Stimulated activated CD8-positive, alpha-beta memory T cell treated with anti-CD3 and anti-CD28 coated beads, Interleukin-12 subunit alpha, Interleukin-12 subunit beta, amount 100 ng/mL, for 24 hours (primary cell): ENCODE measurements at regions not wholly inside any gene's neighbourhood (a gene's known extent, or its start where the extent isn't known, plus 50 kb on each side); places are given as distances from the start of the nearest gene placed in this dataset.
A peak's percentile ranks its signal among the peaks of the same experiment; 100 is the strongest.
"Not testable (repeated sequence)": the region's sequence is repeated elsewhere in the genome, so short reads cannot be mapped to it uniquely, and the experiment has no call there.

ENCODE experiments used
- DNase-seq: peaks from one replicate; pipeline ENCODE4 v3.0.0-alpha.2; 2020; ENCODE audit errors: extremely low read depth

DNA sequence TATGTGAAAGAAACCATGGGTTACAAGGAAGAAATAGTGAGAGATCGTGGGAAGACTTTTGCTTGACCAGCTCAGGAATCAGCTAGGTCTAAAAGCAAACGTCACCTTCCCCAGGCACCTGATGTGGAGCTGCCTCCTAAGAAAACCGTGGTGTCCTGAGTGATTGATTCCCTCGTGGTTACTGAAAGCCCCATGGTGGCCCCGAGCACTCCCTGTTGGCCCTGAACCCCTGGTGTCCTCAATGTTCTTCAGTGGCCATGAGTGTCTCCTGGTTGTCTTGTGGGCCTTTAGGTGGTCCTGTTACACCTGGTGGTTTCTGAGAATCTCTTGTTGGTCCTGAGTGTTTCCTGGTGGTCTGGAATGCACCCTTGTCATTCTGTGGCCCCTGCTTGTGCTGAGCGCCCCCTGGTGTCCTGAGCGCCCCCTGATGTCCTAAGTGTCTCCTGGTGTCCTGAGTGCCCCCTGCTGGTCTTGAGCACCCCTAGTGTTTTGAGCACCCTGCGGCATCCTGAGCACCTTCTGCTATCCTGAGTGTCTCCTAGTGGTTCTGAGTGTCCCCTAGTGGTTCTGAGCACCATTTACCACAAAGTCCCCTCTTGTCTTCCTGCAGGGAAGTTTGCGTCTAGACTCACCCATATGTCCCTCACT lies 518.7 kb downstream of the TMEM121 start:
- DNase-seq: peak; percentile 77

DNA sequence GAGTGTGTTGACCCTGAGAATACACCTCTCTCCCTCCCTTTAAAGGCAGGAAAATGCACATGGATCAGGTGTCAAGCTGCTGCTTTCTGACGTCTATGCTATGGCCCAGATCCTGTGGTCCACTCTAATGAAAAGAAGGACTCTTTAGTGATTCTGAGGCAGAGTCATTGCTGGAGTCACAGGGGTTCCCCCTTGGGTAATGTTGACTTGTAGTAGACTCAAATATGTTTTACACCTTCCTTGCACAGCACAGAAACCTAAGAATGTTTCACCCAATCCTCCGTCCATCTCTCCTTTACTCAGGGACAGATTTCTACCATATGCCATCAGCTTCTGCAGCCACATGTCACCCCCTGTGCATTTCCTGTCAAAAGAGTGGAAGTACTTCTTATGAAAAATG lies 525.4 kb downstream of the TMEM121 start:
- no peak for DNase-seq

DNA sequence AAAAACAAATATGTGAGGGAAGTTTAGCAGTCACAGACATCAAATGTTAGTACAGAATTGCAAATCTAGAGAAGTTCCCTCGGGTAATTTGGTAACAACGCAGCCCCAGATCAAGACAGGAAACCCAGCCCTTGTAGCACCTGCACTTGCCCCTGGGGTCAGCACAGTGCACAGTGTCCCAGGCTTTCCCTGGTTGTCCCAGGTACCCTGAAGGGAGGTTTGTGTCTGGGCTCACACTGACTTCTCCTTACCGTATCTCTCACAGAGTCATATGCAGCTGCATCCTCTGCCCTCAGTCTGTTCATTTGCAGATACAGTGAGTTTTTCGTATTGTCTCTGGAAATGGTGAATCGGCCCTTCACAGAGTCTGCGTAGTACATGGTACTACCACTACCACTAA lies 528.9 kb downstream of the TMEM121 start:
- no peak for DNase-seq

DNA sequence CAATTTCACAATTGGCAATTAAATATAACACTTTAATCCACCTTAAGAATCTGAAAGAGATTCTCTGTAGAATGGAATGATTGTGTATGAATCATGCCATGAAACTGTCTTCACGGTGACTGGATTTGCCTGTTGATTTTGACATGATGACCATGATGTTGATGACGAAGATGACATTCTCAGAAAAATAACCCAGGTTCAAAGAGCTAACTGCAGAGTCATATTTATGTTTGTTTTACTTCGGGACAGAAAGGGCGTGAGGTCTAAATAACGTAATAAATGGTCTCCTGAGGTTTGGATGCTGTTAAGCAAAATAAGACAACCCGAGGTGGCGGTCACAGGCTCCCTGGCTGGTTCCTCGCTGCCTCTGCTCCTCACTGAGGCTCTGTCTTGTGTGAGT lies 532.0 kb downstream of the TMEM121 start:
- DNase-seq: no peak

DNA sequence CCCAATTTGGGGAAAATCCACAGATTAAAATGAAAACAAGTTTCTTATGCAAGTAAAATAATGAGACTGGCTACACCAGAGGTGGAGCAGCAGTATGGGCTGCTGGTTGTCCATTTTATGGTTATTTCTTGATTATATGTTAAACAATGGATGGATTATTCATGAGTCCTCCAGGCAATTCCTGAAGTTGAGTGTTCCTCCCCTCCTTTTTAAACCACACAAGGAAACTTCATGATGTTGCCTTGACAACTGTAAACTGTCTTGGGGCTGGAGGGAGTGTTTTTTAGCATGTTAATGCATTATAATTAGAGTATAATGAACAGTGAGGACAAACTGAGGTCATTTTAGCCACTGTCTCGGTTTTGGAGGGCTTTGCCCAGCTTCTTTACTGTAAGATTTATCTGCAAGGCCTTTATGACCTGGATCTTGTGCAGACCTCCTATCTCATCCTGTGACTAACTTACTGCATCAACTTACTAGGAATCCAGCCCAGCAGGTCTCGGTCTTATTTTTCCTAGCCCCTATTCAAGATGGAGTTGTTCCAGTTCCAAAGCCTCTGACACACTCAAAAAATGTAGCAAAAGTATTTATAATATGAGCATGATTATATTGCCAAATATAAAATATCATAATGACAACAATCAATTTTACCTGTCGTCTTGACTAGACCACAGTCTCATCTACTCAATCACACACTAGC lies 534.0 kb downstream of the TMEM121 start:
- no peak for DNase-seq

DNA sequence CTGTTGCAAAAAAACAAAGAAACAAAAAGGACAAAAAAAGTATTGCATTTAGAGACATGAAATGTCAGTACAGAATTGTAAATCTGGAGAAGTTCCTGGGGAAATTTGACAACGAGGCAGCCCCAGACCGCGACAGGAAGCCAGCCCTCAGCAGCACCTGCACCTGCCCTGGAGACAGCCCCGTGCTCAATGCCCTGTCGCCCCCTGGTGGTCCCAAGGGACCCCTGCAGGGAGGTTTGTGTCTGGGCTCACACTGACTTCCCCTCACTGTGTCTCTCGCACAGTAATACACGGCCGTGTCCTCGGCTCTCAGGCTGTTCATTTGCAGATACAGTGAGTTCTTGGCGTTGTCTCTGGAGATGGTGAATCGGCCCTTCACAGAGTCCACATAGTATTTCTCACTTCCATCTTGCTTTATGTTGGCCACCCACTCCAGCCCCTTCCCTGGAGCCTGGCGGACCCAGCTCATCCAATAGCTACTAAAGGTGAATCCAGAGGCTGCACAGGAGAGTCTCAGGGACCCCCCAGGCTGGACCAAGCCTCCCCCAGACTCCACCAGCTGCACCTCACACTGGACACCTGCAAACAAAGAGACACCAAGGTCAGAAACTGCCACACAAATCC lies 535.6 kb downstream of the TMEM121 start:
- DNase-seq: peak; percentile 47

DNA sequence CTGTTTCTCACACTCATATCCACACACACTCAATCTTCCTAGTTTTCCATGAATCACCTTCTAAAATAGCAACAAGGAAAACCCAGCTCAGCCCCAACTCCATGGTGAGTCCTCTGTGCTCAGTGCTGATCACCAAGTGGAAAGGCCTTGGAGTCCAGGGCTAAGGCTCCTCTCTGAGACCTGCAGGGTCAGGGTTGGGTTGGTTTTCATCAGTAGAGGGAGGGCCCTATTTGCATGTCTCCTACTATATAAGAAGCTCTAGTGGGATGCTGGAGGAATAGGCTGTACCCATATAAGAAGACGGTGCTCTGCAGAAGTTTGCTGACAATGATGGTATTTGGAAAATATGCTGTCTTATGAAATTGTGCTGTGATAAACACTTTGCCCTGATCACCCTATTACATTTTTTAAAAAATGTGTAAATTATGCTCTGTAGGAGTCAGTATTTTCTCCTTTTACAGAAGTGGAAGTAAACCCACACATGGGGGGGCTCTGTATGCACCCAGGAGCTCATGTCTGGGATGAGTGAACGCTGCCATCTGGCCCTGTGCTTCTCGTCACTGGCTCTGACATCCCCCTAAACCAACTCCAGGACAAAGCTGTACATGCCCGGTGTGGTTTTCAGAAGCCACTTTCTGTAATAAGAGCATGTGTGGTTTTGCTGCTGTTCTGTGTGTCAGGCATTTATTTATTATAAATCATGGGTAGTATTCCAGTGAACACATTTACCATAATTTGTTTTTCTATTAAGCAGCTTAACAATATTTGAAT lies 536.3 kb downstream of the TMEM121 start:
- no peak for DNase-seq

DNA sequence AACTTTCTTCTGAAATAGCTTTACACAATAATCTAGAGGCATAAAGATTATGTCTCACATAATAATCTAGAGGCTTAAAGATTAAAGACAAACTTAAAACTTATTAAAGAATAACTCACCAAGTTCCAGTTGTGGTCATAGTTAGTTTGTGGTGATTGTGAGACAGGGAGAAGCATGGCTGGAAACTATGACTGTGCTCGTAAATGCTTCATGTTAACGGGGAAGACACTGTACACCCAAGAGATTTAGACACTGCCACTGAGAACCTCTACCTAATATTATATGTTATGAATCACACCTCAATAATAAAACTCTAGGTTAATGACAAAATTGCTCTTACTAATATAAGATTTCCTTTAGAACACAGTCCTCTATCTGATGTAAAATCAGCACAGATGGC lies 541.6 kb downstream of the TMEM121 start:
- DNase-seq: no peak

DNA sequence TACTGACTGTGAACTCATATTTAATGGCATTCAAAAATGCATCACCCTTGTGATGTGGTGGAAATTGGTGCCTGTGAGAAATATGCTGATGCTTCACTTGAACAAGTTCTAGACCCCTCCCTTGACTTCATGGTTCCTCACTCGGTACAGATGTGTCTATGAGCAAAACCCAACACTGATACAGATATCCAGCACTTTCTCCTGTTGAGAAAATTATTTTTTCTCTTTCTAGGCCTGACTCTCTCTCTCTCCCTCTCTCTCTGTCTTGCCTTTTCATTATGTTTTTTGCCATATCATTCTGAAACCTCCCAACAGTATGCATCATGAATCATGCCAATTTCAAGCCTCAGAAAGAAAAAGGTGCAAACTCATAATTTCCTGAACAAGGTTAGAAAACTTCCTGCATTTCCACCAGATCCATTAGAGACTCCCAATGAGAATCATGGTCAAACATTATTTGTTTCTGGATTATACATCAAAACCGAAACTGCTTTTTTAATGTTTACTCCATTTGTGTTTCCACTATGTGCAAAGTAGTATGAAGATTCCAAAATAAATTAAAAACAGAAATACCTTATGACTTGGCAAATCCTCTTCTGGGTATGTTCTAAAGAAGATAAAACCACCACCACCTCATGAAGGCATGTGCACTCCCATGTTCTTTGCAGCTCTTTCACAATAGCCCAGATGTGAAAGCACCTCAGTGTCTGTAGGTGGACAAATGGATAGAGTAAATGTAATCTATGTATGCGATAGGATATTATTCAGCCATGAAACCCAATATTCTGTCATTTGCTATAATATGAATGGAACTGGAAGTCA lies 543.6 kb downstream of the TMEM121 start:
- no peak for DNase-seq

DNA sequence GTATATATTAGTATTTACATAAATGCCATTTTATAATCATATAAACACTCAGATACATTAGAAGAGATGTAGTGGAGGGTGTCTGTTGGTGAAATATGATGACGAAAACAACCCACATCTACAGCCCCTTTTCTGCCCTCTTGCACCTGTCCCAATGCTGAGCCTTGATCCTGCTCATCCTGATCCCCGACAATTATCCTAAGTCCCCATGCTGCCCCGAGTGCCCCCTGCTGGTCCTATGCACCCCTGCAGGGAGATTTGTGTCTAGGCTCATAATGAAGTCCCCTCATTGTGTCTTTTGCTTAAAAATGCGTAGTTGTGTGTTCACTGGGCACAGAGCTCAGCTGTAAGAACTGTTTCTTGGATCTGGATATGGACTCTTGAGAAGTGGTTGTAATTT lies 554.5 kb downstream of the TMEM121 start:
- no peak for DNase-seq

DNA sequence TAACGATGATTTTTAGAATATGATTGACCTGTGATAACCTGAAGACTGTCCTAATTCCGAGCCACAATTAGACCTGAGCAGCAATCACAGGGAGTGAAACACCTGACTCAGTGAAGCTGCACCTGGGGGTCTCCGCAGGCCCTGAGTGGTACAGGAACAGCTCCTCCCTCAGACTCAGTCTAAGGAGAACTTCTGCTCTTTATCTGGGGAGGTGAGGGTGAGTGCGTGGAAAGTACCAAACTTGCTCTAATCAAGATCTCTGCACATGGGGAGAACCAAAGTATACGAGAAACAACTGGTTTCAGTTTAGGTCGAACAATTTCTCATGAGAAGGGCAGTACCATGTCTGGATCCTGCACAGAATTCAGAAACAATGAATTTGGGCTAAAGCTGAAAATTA lies 555.3 kb downstream of the TMEM121 start:
- not testable (repeated sequence) for DNase-seq

DNA sequence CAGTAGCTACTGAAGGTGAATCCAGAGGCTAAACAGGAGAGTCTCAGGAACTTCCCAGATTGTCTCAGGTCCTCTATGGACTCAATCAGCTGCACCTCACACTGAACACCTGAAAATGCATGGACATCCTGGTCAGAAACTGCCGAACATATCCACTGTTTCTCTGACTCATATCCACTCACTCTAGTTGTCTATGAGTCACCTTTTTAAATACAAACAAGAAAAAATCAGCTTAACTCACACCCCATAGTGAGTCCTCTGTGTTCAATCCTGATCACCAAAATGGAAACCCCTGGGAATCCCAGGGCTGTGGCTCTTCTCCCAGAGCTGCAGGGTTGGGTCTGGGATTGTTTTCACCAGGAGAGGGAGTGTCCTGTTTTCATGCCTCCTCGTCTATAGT lies 556.7 kb downstream of the TMEM121 start:
- DNase-seq: no peak

DNA sequence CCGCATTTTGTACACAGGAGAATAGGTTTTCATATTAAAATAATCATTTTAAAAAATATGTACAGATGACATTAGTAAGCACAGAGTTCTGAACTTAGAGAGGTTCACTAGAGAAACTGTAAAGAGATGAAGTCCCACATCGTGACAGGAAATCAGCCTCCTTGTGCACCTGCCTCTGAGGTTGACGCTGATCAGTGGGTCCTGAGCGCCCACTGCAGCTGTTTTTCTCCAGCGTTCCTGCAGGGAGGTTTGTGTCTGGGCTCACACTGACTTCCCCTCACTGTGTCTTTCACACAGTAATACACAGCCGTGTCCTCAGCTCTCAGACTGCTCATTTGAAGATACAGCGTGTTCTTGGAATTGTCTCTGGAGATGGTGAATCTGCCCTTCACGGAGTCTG lies 561.5 kb downstream of the TMEM121 start:
- DNase-seq: no peak

DNA sequence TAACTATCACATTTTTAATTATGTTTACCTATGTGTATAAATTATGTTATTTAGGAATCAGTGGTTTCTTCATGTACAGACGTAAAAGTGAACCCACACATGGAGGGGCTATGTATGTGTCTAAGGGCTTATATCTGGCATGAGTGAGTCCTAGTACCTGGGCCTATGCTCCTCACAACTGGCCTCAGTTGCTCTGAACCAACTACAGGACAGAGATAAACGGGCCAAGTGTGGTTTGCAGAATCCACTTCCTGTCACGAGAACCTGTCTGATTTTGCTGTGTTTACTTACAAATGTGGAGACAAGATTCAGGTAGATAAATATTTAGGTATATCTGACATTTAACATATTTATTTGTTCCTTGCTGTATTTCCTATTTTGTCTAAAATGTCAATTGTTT lies 562.5 kb downstream of the TMEM121 start:
- not testable (repeated sequence) for DNase-seq

DNA sequence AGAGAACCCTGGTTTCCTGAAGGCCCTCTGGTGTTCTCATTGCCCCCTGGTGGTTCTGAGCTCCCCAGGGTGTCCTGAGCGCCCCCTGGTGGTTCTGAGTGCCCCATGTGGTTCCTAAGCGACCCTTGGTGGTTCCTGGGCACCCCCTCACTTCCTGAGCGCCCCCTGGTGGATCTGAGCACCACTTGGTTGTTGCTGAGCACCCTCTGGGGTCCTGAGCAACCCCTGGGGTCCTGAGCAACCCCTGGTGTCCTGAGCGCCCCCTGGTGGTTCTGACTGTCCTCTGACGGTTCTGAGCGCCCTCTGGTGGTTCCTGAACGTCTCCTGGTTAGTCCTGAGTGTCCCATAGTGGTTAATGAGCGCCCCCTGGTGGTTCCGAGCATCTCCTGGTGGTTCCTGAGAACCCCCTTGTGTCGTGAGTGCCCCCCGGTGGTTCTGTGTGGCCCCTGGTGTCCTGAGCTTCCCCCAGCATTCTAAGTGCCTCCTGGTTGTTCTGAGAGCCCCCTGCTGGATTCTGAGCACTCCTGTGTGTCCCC lies 568.3 kb downstream of the TMEM121 start:
- DNase-seq: peak; percentile 27

DNA sequence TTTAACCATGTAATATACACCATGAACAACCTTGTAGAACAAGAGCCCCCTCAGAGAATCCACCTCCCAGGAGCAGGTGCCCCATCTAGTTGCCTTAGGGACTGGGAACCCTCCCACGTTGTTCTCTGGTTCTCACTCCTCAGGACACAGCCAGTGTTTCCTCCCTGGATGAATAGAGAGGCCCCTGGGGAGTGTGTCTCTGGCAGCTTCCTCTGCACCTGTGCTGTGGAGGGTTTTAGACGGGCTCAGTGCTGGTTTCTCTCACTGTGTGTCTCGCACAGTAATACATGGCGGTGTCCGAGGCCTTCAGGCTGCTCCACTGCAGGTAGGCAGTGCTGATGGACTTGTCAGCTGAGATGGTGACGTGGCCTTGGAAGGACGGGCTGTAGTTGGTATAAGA lies 581.3 kb downstream of the TMEM121 start:
- DNase-seq: no peak

DNA sequence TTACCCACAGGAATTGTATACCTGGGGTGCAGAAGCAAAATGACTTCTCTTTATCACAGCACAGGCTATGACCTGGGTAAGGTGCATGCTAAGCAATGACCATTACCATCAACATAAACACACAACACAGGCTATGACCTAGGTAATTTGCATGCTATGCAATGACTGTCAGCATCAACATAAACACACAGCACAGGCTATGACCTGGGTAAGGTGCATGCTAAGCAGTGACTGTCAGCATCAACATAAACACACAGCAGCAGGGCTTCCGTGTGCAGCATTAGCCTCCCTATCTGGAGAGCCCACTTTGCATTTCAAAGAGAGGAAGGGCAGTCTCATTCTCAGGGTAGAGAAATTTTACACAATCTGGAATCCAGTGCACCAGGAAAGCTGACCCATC lies 583.0 kb downstream of the TMEM121 start:
- no peak for DNase-seq

DNA sequence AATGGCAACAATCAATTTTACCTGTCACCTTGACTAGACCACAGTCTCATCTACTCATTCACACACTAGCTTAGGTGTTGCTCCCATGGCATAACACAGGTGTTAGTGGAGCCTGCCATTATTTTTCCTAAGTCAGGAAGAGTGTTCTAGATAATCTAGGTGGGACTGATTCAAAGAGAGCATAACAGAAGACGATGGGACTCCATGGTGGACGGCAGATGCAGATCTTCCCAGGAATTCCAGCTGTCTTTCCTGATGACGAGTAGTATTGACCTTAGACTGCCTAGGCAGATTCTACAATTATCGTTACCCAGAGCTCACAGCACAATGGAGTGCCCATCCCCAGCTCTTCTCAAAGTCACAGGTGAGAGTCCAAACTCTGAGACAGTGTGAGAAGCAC lies 589.0 kb downstream of the TMEM121 start:
- no peak for DNase-seq

DNA sequence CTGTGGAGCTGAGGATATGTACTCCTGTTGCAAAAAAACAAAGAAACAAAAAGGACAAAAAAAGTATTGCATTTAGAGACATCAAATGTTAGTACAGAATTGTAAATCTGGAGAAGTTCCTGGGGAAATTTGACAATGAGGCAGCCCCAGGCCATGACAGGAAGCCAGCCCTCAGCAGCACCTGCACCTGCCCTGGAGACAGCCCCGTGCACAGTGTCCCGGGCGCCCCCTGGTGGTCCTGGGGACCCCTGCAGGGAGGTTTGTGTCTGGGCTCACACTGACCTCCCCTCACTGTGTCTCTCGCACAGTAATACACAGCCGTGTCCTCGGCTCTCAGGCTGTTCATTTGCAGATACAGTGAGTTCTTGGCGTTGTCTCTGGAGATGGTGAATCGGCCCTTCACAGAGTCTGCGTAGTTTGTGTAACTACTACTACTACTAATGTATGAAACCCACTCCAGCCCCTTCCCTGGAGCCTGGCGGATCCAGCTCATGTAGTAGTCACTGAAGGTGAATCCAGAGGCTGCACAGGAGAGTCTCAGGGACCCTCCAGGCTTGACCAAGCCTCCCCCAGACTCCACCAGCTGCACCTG lies 590.1 kb downstream of the TMEM121 start:
- DNase-seq: not testable (repeated sequence)

DNA sequence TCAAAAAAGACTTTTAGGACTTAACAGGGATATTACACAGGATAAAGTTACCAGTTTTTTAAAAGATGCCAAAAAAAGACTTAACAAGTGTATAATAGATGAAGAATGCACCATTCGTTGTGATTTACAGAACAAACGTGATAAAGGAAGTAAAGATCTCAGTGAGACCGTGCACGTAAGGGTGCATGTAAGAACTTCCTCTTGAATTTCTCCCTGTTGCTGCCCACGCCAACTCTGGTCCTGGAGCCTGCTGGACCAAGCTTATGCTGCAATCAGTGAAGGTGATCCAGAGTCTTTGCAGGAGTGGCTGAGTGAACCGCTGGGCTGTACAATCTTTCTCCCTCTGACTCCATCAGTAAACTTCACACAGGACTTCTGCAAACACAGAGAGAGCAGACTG lies 593.7 kb downstream of the TMEM121 start:
- no peak for DNase-seq

DNA sequence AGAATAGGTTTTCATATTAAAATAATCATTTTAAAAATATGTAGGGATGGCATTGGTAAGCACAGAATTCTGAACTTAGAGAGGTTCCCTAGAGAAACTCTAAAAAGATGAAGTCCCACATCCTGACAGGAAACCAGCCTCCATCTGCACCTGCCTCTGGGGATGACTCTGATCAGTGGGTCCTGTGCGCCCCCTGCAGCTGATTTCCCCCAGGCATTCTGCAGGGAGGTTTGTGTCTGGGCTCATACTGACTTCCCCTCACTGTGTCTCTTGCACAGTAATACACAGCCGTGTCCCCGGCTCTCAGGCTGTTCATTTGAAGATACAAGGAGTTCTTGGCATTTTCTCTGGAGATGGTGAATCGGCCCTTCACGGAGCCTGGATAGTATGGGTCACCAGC lies 602.9 kb downstream of the TMEM121 start:
- no peak for DNase-seq
